GM13977 (cell line): ENCODE measurements at regions not wholly inside any gene's neighbourhood (a gene's known extent, or its start where the extent isn't known, plus 50 kb on each side); places are given as distances from the start of the nearest gene placed in this dataset.

Experiments
- DNase-seq: peaks from one replicate; pipeline ENCODE4 v3.0.0; 2012; ENCODE audit warnings: low spot score
- CTCF ChIP-seq: IDR thresholded peaks from 2 replicates; pipeline ENCODE4 v1.5.1; 2012; ENCODE audit warnings: mild to moderate bottlenecking, control low read depth; ENCODE audit not compliant: insufficient read depth; ENCODE audit errors: extremely low read depth, missing control alignments
- in situ Hi-C: fragments of 300-500 bp; cut with MboI; formaldehyde crosslinking; loops from one replicate; pipeline ENCODE4 v1.12.0; 2022; ENCODE audit warnings: low sequenced_read_pairs, low pct_unique_long_range_greater_than_20kb, mixed read lengths, inconsistent platforms; ENCODE audit not compliant: unreplicated experiment

DNA sequence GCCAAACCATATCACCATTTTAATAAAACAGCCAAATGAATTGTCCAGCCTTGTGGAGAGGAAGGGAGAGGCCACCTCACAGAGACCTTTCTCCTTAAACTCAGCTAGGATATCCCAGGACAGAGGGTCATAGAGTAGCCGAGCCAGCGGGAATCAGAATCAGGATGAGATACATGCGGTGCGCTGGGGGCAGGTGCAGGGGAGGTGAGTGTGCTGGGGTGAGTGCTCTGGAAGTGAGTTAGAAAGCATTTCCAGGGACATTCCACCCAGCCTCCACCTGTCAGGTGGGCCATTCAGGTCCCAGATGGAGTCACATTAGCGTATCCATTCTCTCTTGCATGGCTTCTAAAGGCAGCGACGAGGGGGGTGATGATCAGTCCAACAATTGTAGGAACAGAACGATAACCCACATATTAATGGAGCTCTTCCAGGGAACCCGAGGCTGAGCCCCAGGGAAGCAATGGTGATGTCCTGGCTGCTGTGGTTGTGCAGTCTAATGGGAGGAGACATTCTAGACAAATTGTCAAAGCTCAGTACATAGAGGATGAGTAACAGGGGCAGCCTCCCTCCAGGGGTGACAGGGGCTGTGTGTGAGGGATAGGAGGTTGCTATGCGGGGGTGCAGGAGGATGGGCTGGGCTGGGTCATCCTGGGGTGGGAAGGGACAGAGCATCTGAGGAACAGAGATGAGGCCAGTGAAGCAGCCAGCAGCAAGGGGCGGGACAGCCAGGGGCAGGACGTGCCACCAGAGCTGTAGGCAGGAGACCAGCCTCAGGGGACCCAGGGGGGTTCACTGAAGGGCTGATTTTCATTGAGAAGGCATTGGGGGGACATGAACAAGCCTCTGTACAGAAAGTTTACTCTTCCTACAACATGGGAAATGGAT lies 88.7 kb upstream of the FRMD1 start:
- no peak for TF ChIP-seq CTCF
- no peak for DNase-seq
- in situ Hi-C loops, result no loop called here

GRCh38 chr6:168166627-168167026 lies 87.6 kb upstream of the FRMD1 start:
- in situ Hi-C loops, result no loop called here
- no peak for DNase-seq
- no peak for TF ChIP-seq CTCF

DNA sequence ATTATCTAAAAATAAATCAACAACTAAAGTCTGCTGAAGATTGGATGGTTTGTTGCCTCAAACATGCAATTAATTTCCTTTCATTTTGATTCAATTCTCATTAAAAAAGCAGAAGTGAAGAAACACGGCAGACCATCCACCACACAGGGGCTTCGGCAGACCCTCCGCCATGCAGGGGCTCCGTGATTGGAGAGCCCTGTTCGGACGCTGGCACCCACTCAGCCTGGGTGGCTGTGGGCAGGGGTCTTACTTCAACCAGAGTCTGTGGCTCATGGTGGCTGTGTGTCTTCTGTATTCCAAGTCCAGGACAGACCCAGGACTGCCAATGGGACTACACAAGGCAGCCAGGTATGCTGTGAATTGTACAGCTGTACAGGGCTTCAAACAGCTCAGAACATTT lies 86.9 kb upstream of the FRMD1 start:
- in situ Hi-C loops, result no loop called here
- DNase-seq, result no peak
- TF ChIP-seq CTCF, result no peak

DNA sequence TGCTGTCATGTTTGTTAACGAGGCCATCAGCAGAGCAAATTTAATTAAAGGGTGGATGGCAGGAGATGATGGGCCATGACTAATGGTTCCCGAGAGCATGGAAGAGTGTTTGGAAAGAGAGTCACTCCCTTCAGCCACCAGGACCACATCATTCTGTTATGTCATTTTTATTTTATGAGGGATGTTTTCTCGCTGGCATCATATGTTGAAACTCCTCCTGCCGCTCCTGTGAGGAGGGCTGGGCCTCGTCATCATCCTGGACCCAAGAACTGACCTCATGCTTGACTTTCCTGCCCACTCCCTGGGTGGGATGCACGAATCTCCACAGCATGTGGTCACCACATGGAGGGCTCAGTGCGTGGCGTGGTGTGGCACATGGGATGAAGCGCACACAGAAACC lies 86.4 kb upstream of the FRMD1 start:
- in situ Hi-C loops, result no loop called here
- TF ChIP-seq CTCF, result no peak

GRCh38 chr6:168164462-168165061 lies 85.5 kb upstream of the FRMD1 start:
- in situ Hi-C loops, result no loop called here
- DNase-seq, result no peak
- no peak for TF ChIP-seq CTCF

More for the DNA sequence above, 86.4 kb upstream of the FRMD1 start:
- DNase-seq, result no peak

DNA sequence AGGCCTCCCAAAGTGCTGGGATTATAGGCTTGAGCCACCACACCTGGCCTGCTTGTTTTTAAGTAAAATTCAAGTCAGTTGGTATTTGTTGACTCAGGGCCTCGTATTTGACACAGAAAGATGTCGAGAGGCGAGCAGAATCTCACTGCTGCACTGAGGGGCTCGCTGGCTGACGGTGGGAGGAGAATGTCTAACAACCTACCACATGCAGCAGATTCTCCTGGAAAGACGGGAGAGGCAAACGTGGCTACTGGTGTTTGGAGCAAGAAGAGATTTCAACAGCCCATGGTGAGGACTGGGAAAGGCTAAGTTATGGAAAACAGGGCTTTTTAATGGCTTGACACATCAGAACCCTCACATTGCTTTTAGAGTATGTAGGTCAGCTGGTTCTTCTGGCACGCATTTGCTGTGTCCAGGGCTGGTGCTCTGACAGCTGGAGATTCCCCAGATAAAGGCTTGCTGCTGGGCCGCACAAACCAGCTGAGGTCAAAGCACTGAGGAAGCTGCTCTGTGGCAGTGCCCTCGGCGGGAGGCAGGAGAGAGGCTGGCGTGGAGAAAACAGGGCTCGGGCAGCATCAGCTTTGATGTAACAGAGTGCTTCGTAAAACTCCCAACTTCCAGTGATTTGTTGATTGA lies 84.2 kb upstream of the FRMD1 start:
- DNase-seq, result no peak
- in situ Hi-C loops, result no loop called here
- no peak for TF ChIP-seq CTCF
